ENCODE measurements at regions not wholly inside any gene's neighbourhood (a gene's known extent, or its start where the extent isn't known, plus 50 kb on each side); places are given as distances from the start of the nearest gene placed in this dataset.
"Not testable (repeated sequence)": the region's sequence is repeated elsewhere in the genome, so short reads cannot be mapped to it uniquely, and the experiment has no call there.

DNA sequence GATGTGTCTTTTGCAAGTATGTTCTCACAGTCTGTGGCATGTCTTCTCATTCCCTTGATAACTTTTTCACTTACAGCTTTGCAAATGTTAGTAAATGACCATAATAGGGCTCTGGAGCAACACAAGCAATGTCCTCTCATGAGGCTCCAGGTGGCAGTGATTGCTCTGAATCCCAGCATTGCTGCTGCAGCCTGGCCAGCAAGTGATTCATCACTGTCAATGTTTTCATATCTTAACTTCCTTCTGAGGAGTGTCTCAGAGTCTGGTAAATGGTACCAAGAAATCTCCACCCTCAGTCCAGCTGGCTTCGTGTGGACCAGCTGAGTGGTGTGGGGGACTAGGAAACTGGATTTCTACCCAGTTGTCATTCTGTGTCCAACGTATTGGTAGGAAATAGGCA lies 139.6 kb downstream of the MYLK4 start:
- no peak for DNase-seq

DNA sequence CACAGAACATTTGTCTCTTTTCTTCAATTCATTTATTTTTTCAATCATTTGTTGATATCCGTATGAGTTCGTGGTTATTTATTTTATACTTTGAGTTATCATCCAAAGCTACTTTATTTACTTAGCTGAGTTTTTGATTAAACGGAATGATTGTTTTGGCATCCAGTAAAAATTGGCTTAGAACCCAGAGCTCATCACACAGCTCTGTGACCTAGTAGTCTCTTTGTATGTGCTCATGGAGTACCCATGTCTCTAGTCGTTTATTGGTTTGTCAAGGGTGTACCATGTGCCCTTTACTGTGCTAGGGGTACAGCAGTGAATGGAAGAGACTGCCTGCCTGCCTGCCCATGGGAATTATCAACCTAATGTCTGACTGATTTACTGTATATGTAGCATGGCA lies 142.2 kb downstream of the MYLK4 start:
- DNase-seq, result no peak

DNA sequence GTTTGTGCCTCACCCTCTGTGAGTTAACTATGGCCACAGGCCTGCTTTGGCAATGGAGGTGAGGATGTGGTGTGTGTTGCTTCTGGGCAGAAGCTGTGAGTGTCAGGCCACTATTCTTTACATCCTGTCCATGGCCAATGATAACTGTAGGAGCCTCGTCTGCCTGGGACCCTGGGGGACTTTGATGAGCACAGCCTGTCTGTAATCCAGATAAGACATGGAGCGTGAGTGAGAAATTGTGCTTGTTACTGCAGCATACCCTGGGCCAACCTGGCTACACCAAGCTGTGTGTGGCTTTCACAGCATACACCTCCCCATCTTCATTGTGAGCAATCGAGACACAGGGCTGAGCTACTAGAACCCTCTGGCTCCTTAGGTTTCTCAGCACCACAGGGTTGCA lies 150.4 kb downstream of the MYLK4 start:
- no peak for DNase-seq

DNA sequence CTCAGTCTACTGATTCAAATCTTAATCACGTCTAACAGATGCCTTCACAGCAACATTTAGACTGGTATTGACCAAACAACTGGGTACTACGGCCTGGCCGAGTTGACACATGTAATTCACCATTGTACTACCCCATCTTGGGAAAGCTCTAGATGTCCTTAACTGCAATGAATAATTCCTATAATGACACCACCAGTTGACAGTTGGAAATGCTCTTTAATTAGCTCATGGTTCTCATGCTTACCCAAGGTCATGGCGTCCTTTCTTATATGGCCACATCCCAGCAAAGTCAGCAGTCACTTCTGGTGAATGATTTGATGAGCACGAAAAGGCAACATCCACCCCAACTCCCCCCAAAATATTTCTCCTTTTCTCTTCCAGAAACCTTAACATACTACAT lies 150.9 kb downstream of the MYLK4 start:
- DNase-seq, result no peak

DNA sequence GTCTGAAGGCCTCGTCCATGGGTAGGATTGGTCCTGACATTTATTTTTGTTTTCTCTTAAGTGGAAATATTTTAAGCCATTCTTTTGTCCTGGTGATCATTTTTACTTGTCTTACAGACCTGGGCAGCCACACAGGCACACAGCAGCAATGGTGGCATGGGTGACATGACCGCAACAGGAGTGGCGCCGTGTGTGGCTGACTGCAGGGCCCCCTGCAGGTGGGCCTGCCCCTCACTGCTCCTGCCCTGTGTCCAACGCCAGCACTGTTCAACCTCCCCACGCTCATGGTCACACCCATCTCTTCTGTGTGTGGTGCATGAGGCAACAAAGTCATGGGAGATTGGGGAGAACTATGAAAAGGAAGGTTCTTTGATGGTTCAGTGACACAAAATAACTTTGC lies 151.9 kb downstream of the MYLK4 start:
- DNase-seq, result no peak

DNA sequence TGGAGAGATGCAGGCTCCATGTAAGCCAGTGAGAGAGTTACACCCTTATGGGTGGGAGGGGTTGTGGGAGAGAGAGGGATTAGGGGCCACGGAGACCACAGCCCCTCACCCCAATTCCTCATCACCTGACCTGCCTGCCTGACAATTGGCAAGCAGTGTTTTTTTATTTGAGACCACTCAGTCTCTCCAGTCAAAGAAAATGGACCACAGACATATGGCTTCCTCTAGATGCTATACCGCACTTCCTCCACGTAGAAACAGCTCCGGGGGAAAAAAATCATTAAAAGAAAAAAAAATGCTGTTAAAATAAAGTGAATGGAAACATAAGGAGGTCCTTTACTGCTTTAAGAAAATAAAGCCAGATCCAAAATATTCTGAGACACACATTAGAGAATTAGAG lies 152.7 kb downstream of the MYLK4 start:
- no peak for DNase-seq

DNA sequence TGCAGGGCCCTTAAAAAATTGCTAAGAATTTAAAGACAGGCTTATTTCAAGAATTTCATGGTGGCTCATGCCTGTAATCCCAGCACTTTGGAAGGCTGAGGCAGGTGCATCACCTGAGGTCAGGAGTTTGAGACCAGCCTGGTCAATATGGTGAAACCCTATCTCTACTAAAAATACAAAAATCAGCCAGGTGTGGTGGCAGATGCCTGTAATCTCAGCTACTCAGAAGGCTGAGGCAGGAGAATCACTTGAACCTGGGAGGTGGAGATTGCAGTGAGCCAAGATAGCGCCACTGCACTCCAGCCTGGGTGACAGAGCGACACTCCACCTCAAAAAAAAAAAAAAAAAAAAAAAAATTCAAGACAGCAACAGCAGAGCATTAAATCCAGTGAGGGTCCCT lies 153.3 kb downstream of the MYLK4 start:
- not testable (repeated sequence) for DNase-seq

DNA sequence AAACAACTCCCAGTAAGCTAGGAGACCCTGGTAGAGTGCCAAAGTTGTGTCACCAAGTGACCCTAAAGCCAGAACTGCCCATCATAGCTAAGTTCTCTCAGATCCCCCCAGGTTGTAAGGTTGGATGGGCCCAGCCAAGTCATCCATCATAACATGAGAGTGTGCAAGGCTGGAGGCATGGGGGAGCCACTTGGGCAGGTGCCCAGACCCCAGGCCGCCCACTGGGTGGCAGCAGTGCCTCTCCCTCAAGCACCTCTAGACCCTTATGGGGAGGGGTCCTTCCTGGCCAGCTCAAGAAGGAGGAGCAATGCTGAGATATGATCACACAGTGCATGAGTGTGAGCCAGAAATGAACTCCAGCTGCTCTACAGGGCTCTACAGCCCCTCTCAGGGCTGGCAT lies 154.5 kb downstream of the MYLK4 start:
- DNase-seq, result no peak

DNA sequence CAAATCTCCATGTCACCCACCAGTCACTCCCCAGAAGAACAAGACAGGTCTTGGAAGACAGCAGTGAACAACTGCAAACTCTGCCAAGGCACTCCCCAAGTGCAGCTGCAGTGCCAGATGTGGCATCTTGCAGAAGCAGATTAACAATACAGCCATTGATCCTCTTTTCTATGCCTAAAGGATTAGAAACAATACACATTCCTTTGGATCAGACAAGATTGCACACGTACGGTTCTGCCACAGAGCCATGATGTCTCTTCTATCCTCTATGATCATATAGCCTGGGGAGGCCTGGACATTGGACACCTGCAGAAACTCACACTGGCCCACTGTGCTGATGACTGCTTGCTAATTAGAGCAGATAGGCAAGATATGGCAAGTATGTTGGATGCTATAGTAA lies 155.9 kb downstream of the MYLK4 start:
- DNase-seq, result no peak

DNA sequence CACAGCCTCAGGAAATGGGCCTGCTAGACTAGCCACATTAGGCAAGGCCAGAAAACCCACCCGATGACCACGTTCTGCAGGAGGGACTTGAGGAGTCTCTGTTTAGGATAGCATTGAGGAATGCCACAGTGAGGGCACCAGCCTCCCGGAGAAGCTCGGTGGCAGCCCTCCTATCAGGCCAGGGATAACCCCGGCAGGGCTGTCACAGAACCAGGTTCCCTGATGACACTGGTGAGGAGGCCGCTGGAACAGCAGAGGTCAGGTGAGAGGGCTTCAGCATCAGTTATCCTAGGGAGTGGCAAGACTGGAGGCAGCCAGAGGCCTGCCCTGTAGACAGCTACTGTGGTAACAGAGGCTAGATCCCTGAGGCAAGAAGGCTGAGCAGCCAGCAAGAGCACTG lies 157.6 kb downstream of the MYLK4 start:
- no peak for DNase-seq

DNA sequence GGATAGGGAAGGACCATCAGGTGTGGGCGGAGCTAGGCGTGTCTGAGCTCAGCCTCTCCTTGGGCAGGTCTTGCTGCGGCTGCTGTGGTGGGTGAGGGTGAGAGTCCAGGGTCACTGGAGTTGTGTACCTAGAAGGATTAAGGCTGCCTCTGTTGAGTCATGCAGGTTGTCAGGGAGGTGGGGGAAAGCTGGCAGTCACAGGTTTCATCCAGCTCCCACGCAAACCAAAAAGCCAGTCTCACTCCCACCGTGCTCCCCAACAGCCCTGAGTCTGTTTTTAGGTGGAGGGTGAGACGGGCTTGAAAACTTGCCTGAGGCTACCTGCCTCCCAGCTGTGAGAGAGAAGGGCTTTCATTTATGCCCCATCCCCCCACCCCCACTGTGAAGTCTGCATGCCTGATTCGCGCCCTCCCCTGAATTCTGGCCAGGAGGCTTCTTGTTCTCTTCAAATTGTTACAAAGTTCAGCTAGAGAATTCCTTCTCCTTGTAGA lies 161.5 kb downstream of the MYLK4 start:
- DNase-seq, result no peak

DNA sequence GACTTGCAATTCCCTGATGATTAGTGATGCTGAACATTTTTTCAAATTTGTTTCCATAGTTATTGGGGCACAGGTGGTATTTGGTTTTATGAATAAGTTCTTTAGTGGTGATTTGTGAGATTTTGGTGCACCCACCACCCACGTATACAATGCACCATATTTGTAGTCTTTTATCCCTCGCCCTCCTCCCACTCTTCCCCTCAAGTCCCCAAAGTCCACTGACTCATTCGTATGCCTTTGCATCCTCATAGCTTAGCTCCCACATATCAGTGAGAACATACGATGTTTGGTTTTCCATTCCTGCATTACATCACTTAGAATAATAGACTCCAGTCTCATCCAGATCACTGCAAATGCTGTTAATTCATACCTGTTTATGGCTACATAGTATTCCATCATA lies 167.3 kb downstream of the MYLK4 start:
- DNase-seq, result no peak

DNA sequence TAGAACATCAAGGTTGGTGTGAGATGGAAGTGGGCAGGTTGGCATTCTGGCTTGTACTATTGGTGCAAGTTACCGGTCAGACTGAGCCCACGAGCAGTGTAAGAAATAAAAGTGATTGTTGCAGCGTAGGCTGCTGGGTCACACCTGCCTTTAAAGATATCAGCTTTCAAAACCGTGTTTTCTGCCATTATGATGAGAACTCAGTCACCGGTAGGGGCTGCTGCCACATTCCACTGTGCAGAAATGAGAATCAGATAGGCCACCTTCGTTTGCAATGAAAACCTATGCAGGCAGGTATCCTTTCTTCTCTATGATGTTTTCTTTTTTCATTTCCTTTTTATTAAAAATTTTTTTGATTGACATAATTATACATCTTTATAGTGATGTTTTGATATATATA lies 168.5 kb downstream of the MYLK4 start:
- no peak for DNase-seq

DNA sequence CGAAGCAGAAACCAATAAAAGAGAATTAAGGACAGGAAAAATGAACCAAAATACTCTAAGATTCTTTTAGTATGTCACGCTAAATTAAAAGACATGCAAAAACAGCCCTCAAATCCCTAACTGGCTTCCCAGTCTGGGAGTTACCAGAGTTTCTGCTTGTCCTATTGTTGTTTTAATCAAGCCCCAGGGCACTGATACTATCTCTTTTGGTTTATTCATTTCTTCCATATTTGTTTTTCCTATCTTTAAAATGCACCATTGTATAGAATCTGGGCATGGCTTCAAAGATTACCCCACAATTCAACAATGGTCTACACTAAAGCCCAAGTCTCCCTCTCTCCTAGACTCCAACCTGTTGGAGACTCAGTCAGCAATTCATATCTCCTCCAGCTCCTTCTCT lies 169.1 kb downstream of the MYLK4 start:
- DNase-seq, result no peak

DNA sequence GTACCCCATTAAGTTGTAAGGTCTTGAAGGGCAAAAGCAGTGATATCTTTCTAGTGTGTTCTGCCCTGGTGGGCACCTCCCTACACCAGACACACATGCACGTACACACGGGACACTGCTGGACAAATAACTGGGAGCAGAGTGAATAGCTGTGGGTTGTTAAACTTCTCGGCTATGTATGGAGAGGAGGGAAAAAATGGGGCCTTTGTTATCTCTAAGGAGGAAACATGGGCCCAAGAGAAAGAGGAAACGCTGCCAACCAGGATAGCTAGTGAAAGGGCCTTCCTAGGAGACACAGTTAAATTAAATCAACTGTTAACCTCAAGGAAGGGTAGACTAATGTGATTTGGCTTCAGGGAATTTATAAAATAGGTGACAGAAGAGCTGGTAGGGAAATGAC lies 169.7 kb downstream of the MYLK4 start:
- DNase-seq, result no peak

DNA sequence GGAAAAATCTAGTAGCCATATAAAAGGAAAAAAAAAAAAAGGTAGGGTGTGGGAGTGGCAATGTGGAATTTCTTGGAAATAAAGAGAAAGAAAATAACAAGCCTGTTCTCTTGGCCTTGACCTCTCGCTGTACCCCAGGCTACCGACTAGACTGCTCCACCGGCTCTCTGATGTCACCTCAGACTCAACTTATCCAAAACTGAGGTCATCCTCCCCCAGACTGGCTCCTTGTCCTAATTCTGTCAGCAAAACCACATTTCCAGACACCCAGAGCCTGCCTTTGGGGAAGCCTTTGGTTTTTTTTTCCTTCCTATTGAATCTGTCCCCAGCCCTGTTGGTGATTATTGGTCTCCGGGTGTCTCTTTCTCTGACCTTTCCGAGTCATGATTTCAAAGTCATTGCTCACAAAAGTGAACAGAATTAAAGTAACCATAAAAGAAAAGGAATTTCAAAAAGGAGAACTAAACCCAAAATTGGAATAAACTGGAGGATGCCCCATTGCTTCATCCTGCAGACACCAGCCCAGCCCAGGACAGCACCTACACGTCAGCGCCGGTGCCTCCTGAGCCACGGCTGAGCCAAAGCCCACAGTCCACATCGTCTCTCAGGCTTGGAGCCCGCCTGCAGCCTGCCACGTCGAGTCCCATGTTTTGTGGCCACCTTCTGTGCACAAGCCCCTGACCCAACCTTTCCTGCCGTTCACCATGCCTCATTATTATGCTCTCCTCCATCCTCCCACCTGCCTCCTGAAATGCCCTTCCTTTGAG lies 170.7 kb downstream of the MYLK4 start:
- DNase-seq, result no peak

DNA sequence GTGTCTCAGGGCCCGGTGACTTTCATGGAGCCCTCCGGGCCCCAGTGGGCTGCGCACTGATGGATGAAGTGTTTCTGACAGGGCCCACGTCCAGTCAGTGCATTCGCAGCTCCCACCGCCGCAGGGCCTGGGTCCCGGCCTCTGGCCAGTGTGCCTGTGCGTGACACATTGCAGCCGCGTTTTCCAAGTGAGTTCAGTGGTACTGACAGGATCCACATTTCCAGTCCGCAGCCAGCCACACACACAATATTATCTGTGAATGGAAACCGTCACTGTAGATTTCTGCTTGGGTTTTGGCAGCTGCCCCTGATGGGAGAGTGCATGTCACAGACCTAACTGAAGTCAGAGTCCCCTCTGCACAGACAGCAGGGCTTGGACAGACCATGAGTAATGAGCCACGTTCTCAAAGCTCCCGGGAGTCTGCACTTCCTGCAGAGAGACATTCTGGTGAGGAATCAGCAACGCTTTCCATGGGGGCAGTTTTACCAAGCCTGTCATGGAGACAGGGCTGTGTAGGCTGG lies 171.4 kb downstream of the MYLK4 start:
- DNase-seq, result no peak

DNA sequence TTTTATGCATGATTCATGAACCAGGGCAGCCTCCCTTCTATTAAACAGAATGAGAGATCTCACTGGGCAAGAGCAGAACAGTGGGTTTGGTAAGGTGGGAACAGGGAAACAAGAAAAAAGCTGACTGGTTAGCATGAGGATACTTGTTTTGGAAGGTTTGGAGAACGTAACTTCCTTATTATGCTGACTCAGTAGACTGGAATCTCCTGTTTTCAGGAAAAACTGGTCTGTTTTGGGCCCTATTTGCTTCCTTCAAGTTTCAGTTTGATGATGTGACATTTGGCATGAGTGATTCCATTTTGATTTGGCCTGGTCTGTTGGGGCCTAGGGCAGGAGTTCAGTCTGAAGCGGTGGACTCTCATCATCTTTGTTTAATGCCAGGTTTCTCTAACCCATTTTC lies 172.0 kb downstream of the MYLK4 start:
- no peak for DNase-seq

DNA sequence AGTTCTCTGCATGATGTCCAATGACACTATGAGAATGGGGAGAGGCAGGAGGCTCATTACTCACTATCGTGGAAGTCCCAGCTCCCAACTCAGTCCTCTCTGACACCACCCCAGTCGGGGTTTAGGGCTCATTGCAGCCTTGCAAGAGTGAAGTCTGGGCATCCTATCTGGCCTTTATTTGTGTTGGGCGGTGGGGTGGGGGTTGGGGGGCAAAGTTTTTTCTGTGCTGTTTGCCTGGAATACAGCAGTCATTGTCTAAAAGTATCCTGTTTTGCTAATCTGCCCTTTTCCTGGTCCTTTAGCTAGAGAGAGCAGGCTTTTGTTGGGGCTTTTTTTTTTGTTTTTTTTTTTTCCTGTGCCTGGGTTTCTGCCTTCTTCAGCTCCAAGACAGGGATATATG lies 174.2 kb downstream of the MYLK4 start:
- DNase-seq, result no peak

DNA sequence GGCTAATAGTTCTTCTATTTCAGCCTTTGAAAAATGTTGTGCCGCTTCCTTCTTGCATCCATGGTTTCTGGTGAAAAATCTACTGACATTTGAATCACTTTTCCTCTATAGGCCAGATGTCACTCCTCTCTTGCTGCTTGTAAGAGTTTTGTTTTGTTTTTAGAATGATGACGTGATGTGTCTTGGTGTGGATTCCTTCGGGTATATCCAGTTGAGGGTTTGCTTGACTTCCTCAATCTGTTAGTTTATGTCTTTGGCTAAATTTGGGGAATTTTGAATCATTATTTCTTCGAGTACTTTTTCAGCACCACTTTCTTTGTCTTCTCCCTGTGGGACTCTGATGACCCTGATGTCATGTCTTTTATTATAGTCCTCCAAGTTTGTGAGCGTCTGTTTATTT lies 175.5 kb downstream of the MYLK4 start:
- no peak for DNase-seq

DNA sequence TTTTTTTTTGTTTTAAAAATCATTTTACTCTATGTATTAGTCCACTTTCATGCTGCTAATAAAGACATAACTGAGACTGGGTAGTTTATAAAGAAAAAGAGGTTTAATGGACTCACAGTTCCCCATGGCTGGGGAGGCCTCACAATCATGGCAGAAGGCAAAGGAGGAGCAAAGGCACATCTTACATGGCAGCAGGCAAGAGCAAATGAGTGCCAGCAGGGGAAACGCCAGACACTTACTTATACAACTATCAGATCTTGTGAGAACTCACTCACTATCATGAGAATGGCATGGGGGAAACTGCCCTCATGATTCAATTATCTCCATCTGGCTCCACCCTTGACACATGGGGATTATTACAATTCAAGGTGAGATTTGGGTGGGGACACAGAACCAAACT lies 181.3 kb downstream of the MYLK4 start:
- not testable (repeated sequence) for DNase-seq

DNA sequence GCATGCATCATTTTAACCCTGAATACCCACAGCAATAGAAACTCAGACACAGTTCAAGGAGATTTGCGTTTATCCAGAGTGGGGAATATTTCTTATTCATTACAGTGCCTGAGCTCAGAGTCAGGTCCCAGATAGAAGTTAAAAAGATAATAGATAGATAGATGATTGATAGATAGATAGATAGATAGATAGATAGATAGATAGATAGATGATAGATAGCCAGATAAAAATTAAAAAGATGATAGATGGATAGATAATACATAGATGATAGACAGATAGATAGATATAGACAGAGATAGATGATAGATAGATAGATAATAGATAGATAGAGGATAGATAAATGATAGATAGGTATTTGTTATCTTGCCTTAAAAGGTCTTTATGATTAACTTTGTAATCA lies 184.7 kb downstream of the MYLK4 start:
- no peak for DNase-seq

DNA sequence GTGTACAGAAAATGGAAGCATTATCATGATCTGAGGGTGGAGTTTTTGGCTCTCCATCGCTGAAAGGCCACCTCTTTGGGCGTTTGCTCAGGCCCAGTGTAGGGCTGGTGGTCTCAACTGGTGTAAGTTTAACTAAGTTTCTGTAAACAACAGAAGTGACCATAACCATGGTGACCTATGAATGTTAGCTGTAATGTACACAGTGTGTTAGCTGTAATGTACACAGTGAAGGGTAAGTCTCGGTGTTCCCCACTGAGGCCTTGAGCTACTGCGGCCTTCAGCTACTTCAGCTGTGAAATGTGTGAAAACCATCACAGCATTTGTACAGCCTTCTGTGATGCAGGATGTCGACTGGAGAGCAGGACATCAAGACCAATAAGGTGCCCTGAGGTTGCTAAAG lies 185.2 kb downstream of the MYLK4 start:
- DNase-seq, result no peak

DNA sequence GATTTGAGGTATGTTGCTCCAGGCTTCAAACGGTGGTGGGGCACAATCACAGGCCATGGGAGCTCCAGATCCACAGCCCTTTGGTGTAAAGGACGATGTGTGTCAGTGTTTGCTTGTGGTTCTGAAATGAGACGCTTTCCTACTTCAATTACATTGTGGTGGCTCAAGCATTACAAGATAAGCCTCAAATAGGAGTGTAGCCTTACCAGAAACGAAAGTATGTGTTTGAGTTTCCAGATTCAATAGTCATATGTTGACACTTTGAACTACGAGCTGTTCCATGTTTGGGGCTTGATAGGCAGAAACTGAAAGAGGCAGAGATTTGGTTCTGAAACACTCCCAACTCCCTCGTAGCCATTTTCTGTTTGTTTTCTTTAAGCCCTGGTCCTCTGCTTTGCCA lies 187.1 kb downstream of the MYLK4 start:
- no peak for DNase-seq

All from bone marrow (tissue), 2 donors.